NOMO-1 treated with DMSO at 0.1 percent for 48 hours (cell line): ENCODE measurements at regions not wholly inside any gene's neighbourhood (a gene's known extent, or its start where the extent isn't known, plus 50 kb on each side); places are given as distances from the start of the nearest gene placed in this dataset.

Source experiments
- DNase-seq: peaks from one replicate; lab custom pipeline; 2025; ENCODE audit not compliant: unreplicated experiment; lab: John Stamatoyannopoulos, UW

- DNase-seq, result no peak
These were observed 521.0 kb upstream of the MYT1L start for GRCh38 chr2:2851806-2852777.

GRCh38 chr2:2851316-2851715 lies 520.2 kb upstream of the MYT1L start:
- DNase-seq, result no peak

DNA sequence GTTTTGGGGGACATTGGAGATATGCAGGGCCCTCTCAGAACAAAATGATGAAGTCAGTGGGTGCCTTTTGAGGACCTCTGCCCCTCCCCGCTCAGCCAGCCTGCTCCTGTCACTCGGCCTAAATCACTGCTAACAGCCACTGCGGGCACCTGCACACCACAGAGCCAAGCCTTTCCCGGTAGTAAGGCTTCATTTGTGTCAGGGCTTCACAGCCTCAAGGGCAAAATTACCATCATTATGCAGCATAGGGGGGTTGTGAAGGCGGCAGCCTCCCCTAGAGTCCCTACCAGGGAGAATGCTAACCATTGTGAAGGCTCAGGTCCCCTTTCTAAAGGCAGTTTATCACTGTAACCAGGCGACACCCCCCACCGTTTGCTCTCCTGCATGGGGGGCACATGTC lies 519.8 kb upstream of the MYT1L start:
- no peak for DNase-seq

- DNase-seq, result no peak
These were observed 519.2 kb upstream of the MYT1L start for GRCh38 chr2:2850218-2850755.

- DNase-seq, result no peak
These were observed 518.6 kb upstream of the MYT1L start for GRCh38 chr2:2849464-2850217.

DNA sequence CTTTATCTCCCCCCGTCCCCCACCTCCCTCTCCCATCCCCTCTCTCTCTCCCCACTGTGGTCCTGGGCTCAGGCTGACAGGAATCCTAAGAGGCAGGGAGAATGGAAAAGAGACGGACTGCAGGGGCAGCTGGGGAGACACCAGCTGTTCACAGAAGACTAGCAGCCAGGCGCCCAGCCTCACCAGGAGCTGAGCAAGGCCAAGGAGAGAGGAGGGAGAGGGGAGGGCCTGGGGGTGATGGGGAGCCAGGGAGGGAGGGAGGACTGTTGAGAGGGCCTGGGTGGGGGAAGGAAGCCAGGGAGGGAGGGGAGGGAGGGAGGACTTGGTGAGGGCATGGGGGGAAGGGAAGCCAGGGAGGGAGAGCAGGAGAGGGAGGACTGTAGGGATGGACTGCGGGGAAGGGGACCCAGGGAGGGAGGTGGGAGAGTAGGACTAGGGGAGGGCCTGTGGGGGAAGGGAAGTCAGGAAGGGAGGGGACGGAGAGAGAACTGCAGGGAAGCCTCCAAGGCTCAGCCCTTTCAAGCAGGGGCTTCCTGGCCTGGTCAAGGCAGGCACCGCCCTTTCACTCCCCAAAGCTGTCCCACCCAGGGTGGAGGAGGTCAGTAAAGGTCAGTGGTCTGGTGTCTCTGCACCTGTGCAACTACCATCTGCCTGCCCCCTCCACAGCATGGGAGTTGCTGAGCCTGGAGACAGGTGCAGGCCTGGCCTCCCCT lies 517.7 kb upstream of the MYT1L start:
- DNase-seq, result no peak

DNA sequence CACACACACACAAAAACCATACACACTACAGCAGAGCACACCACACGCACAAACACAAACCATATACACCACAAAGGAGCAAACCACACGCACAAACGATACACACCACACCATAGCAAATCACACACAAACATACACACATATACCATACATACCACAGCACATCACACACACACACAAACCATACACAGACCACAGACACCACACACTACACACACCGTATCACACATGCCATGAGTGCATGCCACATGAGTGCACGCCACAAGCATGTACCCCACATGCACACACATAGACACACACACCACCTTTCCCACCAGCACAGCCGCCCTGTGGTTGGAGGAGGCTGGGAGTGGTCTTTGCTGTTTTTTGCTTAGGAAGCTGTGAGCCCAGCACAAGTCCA lies 517.1 kb upstream of the MYT1L start:
- DNase-seq, result no peak

DNA sequence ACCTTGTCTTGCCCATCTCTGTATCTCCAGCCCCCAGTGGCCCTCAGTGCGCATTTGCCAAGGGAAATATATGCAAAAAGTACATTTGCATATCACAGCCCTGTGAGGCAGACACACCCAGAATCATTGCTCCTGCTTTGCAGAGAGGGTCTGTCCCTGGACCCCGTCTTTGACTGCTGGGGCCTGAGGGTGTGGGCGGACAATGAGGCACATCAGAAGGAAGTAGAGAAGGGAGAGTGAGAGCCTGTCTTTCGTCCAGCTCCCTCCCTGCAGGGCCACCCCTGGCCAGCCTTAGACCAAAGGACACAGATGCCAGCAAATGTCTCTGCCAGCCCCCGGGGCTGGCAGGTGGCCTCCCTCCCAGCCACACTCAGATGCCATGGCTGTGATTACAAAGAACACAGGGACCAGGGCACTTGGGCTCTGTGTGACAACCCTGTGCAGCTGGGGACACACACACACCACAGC lies 516.2 kb upstream of the MYT1L start:
- DNase-seq, result no peak

GRCh38 chr2:2846332-2847208 lies 515.5 kb upstream of the MYT1L start:
- no peak for DNase-seq

DNA sequence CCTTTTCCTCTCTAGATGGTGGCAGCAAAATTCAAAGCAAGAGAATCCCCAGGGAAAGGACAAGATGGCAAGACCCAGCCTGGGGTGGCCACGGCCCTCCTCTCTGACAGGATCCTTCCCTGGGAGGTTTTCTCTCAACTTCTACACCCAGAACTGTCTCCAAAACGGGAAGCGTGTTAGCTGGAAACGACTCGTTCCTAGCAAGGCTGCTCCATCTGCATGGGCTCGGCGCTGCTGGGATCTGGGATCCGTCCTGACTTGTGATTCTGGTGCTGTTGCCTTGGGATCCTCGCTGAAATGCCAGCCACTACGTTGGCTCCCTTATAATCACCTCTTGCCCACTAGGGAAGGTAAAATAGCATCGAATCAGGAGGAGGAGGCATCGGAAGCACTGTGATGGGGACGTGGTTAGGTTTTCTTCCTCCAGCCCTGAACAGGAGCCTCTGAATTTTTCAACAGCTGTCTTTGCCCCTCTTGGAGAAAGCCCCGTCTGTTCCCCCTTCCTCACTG lies 514.8 kb upstream of the MYT1L start:
- no peak for DNase-seq

- no peak for DNase-seq
These were observed 514.2 kb upstream of the MYT1L start for GRCh38 chr2:2845267-2845666.

DNA sequence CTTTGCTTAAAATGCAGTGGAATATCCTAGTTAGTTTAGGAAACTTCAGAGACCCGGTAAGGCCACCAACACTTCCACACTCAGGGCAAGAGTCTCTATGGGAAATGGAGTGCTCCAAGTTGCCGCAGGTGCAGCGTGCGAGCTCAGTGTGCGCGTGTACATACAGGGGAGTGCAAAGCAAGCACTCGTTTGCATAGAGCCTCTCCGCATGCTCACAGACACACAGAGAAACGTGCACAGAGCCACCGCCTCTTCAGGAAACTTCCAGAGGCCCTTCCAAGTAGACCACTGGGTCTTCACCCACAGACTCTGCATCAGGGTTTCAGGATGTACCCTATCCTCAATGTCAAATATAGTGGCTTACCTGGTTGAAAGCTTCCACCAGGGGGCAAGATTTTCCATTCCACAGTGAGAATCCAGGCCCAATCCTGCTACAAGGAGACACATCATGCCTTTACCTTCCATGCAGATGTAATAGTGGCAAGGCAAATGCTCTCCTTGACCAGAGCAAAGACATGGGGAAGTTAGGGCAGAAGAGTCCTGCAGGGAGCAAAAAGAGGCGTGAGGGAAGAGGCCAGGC lies 513.0 kb upstream of the MYT1L start:
- no peak for DNase-seq

- DNase-seq, result no peak
These were observed 511.4 kb upstream of the MYT1L start for GRCh38 chr2:2842466-2842865.

GRCh38 chr2:2840681-2841300 lies 509.7 kb upstream of the MYT1L start:
- no peak for DNase-seq

GRCh38 chr2:2839782-2840531 lies 508.9 kb upstream of the MYT1L start:
- no peak for DNase-seq

DNA sequence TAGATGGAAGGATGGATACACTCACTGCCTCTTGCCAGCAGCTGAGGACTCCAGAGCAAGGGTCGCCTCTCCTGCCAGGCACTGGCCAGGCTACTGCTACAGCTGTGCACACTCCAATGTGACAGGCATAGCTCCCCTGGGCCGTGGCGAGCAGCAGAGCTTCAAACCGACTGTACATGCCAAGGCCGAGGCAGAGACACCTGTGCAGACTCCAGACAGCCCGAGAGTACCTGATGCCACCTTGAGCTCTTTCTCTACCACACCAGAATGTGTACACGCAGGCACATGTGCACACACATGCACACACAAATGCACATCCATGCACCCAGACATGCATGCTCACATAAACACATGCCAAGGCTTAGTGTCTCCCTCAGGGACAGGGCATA lies 508.3 kb upstream of the MYT1L start:
- no peak for DNase-seq

GRCh38 chr2:2838548-2838845 lies 507.4 kb upstream of the MYT1L start:
- DNase-seq, result no peak

DNA sequence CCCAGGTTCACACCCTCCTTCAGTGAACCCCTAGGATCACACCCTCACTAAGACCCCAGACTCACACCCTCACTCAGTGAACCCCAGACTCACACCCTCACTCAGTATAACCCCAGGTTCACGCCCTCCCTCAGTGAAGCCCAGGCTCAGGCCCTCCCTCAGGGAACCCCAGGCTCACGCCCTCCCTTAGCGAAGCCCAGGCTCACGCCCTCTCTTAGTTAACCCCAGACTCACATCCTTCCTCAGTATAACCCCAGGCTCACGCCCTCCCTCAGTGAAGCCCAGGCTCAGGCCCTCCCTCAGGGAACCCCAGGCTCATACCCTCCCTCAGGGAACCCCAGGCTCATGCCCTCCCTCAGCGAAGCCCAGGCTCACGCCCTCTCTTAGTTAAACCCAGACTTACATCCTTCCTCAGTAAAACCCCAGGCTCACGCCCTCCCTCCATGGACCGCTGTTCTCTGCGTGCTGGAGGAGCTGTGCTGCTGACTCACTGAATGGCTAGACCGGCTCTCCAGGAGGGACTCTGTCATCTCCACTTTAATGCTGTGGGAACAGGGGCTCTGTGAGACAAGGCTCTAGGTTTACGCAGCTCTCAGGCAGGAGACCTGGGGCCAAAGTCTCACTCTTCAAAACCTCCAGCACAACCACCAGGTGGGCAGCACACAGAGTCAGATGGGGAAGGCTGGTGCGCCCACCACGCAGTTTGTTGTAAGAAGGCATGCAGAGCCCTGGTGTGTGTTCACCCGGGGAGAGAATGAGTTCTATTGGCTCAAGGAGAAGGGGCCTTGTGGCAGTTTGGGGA lies 506.9 kb upstream of the MYT1L start:
- DNase-seq, result no peak
